Gastrocnemius medialis (tissue), 4 donors: ENCODE measurements at regions not wholly inside any gene's neighbourhood (a gene's known extent, or its start where the extent isn't known, plus 50 kb on each side); places are given as distances from the start of the nearest gene placed in this dataset.

Source experiments
- ATAC-seq, 2 donors: fragments of 150-250 bp; one replicate each; pipeline ENCODE4 v1.9.1; 2016
- DNase-seq, 2 donors: peaks; one replicate each; pipeline ENCODE4 v3.0.0-alpha.2; 2019
- H3K27ac ChIP-seq, 4 donors: fragments of 200-600 bp; sonication (generic); 1 replicate in 1 of 4; 2 replicates in 3 of 4; pipeline ENCODE4 v1.5.1; 2016 to 2018; ENCODE audit warnings: mild to moderate bottlenecking in 2 of 4, moderate library complexity in 1 of 4
- H3K27me3 ChIP-seq, 3 donors: fragments of 200-600 bp; sonication (generic) in 2 of 3; 1 replicate in 1 of 3; 2 replicates in 2 of 3; pipeline versions ENCODE4 v1.5.1 to v1.6.0; 2016 to 2019; ENCODE audit warnings: mild to moderate bottlenecking in 1 of 3, moderate library complexity in 1 of 3
- H3K36me3 ChIP-seq, 2 donors: fragments of 200-600 bp; sonication (generic) in 1 of 2; one replicate each; pipeline ENCODE4 v1.5.1; 2017 to 2018
- H3K4me1 ChIP-seq, 2 donors: fragments of 200-600 bp; sonication (generic) in 1 of 2; one replicate each; pipeline ENCODE4 v1.5.1; 2016 to 2017; ENCODE audit warnings: mild to moderate bottlenecking in 2 of 2
- H3K4me3 ChIP-seq, 4 donors: fragments of 200-600 bp; sonication (generic) in 3 of 4; 1 replicate in 1 of 4; 2 replicates in 3 of 4; pipeline ENCODE4 v1.5.1; 2016 to 2019; ENCODE audit warnings: mild to moderate bottlenecking in 2 of 4
- H3K9me3 ChIP-seq, 3 donors: fragments of 200-600 bp; sonication (generic) in 2 of 3; 1 replicate in 1 of 3; 2 replicates in 2 of 3; pipeline ENCODE4 v1.5.1; 2016 to 2019
- CTCF ChIP-seq, 5 experiments: fragments of 450-650 bp in 3 of 5; fragments of 200-600 bp in 2 of 5; sonication (generic) in 2 of 5; IDR thresholded peaks in 4 of 5; conservative IDR thresholded peaks in 1 of 5; 1 replicate in 4 of 5; 2 replicates in 1 of 5; pipeline ENCODE4 v1.5.1; 2016 to 2019; ENCODE audit warnings: antibody characterized with exemption in 5 of 5, mild to moderate bottlenecking in 3 of 5, moderate library complexity in 3 of 5
- POLR2A ChIP-seq, 2 donors: fragments of 450-650 bp; IDR thresholded peaks; one replicate each; pipeline ENCODE4 v1.6.1; 2017; ENCODE audit warnings: antibody characterized with exemption in 2 of 2, mild to moderate bottlenecking in 2 of 2, moderate library complexity in 2 of 2
- in situ Hi-C, 4 donors: fragments of 200-750 bp; cut with MboI; loops; one replicate each; pipeline versions ENCODE4 v1.15.0 to v1.8.0; 2017; ENCODE audit warnings: low sequenced_read_pairs in 4 of 4
- intact Hi-C: fragments of 100-400 bp; cut with DNase I; formaldehyde crosslinking; loops from one replicate; pipeline ENCODE4 v1.15.1; 2023; ENCODE audit warnings: low total_unique reads

DNA sequence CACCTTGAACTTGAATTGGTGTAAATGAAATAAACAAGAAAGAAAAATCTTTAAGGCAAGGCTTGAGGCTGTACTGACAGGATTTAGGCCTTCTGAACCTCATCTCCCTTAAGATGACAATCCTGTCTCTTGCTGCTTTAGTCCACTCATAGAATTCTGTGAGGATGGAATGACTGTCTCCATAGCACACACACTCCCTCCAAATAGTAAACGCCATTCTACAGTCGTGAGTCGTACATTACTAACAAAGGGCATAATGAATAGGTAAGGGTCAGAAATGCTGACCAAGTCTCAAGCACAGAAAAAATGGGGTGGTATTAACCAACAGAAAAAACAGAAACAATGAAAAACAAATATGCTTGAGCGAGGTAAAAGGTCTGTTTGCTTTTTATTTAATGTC is 71.8 kb upstream of the SIMC1 start:
- intact Hi-C loops = no loop called here
- ATAC-seq (no peak), DNase-seq (no peak)
- no peaks in the 10 kb centered on the region for H3K9me3 ChIP-seq
- in situ Hi-C loops = no loop called here
- no peak for TF ChIP-seq CTCF (IDR thresholded peaks at IDR 0.05 in 4 of 5, conservative IDR thresholded peaks at IDR 0.05 in 1 of 5)
- no peak for TF ChIP-seq POLR2A (IDR thresholded peaks at IDR 0.05)
- no peaks in the 10 kb centered on the region for H3K4me1 ChIP-seq
- peaks cover 0 to 7% (median 0%) of the 10 kb centered on the region in 3 donors for H3K27me3 ChIP-seq
- no peak overlapping the region for H3K4me3 ChIP-seq
- no peak overlapping the region for H3K27ac ChIP-seq
- H3K36me3 ChIP-seq = no peaks in the 10 kb centered on the region

DNA sequence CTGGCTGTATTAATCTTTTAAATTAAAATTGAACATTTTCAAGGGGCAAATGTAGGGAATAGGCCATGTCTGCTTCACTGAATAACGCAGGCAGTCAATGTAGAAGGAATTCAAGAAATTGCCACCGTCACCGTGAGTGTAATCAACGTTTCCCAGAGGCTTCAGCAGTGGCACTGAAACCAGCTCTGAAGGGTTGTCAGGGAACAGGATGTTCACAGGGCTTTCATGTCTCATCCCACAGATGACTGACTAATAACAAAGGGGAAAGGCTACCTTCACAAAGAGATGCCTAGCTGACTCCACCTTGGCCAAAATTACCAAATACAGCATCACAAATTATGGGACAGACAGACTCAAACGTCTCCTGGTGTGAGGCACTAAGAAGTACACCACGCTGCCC is 70.4 kb upstream of the SIMC1 start:
- no peak for DNase-seq
- Histone ChIP-seq H3K36me3 (no peaks in the 10 kb centered on the region), H3K4me3 (no peak overlapping the region), H3K27ac (no peak overlapping the region), H3K27me3 (no peaks in the 10 kb centered on the region), H3K4me1 (no peaks in the 10 kb centered on the region), H3K9me3 (no peaks in the 10 kb centered on the region)
- TF ChIP-seq CTCF (IDR thresholded peaks at IDR 0.05 in 4 of 5, conservative IDR thresholded peaks at IDR 0.05 in 1 of 5) (no peak), POLR2A (IDR thresholded peaks at IDR 0.05) (no peak)
- in situ Hi-C loops = no loop called here
- no peak for ATAC-seq
- intact Hi-C loops = no loop called here

DNA sequence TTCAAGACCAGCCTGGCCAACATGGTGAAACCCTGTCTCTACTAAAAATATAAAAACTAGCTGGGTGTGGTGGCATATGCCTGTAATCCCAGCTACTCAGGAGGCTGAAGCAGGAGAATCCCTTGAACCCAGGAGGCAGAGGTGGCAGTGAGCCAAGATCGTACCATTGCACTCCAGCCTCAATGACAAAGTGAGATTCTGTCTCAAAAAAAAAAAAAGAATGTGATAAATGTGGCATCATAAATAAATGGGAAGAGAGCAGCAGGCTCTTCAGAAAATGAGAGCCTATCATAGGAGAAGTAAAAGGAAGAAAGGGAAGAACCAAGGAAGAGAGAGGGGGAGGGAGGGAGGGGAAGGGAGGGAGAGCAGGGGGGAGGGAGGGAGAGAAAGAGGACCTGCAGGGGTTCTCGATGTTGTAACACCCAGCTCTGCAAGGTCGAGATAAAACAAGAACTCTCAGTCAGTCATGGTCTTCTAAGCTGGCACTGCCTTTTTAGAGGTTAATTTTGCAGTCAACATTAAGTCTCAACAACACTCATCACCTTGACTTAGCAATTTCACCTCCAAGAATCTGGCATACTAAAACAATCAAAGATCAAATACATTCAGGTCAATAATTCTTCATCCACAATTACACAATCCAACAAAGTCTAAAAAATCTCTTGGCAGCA is 68.7 kb upstream of the SIMC1 start:
- no peaks in the 10 kb centered on the region for H3K4me1 ChIP-seq
- no peak overlapping the region for H3K27ac ChIP-seq
- intact Hi-C loops = no loop called here
- no peak for TF ChIP-seq CTCF (IDR thresholded peaks at IDR 0.05 in 4 of 5, conservative IDR thresholded peaks at IDR 0.05 in 1 of 5)
- TF ChIP-seq POLR2A (IDR thresholded peaks at IDR 0.05) = no peak
- no peaks in the 10 kb centered on the region for H3K36me3 ChIP-seq
- ATAC-seq (no peak), DNase-seq (no peak)
- no peak overlapping the region for H3K4me3 ChIP-seq
- in situ Hi-C loops = no loop called here
- no peaks in the 10 kb centered on the region for H3K9me3 ChIP-seq
- no peaks in the 10 kb centered on the region for H3K27me3 ChIP-seq

- no peaks in the 10 kb centered on the region for H3K9me3 ChIP-seq
- in situ Hi-C loops = no loop called here
- no peaks in the 10 kb centered on the region for H3K4me1 ChIP-seq
- H3K36me3 ChIP-seq = no peaks in the 10 kb centered on the region
- TF ChIP-seq POLR2A (IDR thresholded peaks at IDR 0.05) (no peak), CTCF (IDR thresholded peaks at IDR 0.05 in 4 of 5, conservative IDR thresholded peaks at IDR 0.05 in 1 of 5) (no peak)
- intact Hi-C loops = no loop called here
- ATAC-seq = no peak
- DNase-seq = no peak
- no peak overlapping the region for H3K27ac ChIP-seq
- no peak overlapping the region for H3K4me3 ChIP-seq
- no peaks in the 10 kb centered on the region for H3K27me3 ChIP-seq
Measured at GRCh38 chr5:176170084-176170483, 68.1 kb upstream of the SIMC1 start.
